Caco-2 (cell line): ENCODE measurements at regions not wholly inside any gene's neighbourhood (a gene's known extent, or its start where the extent isn't known, plus 50 kb on each side); places are given as distances from the start of the nearest gene placed in this dataset.

Experiments
- BruUV-seq: library from RNA; stranded (reverse); fragments of 400-500 nt; replicated peaks from 2 replicates; lab custom pipeline; 2021; lab: Mats Ljungman, UMichigan
- CTCF ChIA-PET: fragments of 300-600 bp; sonication (Branson Sonifier 250); formaldehyde crosslinking; loops from one replicate; lab custom pipeline; 2022; ENCODE audit warnings: antibody characterized with exemption; lab: Charles Lee
- POLR2A ChIA-PET: fragments of 300-600 bp; sonication (Branson Sonifier 250); formaldehyde crosslinking; loops from one replicate; lab custom pipeline; 2022; ENCODE audit warnings: antibody characterized with exemption; lab: Charles Lee
- DNase-seq, 2 experiments: peaks; one replicate each; pipeline versions ENCODE4 v3.0.0 to v3.0.0-alpha.2; 2020 to 2022
- H3K27me3 ChIP-seq: replicated peaks from 2 replicates; pipeline ENCODE4 v1.6.0; 2011; ENCODE audit warnings: low read length; ENCODE audit not compliant: control insufficient read depth, insufficient read depth
- H3K36me3 ChIP-seq: 2 replicates; pipeline ENCODE4 v1.5.1; 2011; ENCODE audit warnings: low read length; ENCODE audit not compliant: control insufficient read depth, insufficient read depth
- H3K4me1 ChIP-seq: fragments of 250-450 bp; sonication (Bioruptor Pico); 2 replicates; pipeline ENCODE4 v1.5.1; 2020; ENCODE audit warnings: mild to moderate bottlenecking
- H3K4me3 ChIP-seq: 2 replicates; pipeline ENCODE4 v1.5.1; 2011; ENCODE audit warnings: low read depth, mild to moderate bottlenecking, control low read depth, low read length
- H3K9me3 ChIP-seq: fragments of 250-450 bp; sonication (Bioruptor Pico); 2 replicates; pipeline ENCODE4 v1.5.1; 2020; ENCODE audit warnings: mild to moderate bottlenecking, moderate library complexity
- H3K27ac Mint-ChIP-seq: one replicate; pipeline ENCODE4 v1.8.0; 2022; ENCODE audit warnings: mixed read lengths; ENCODE audit not compliant: unreplicated experiment
- H3K27me3 Mint-ChIP-seq: one replicate; pipeline ENCODE4 v1.8.0; 2022; ENCODE audit warnings: mixed read lengths; ENCODE audit not compliant: insufficient read depth, unreplicated experiment
- H3K36me3 Mint-ChIP-seq: one replicate; pipeline ENCODE4 v1.8.0; 2022; ENCODE audit warnings: mild to moderate bottlenecking, mixed read lengths; ENCODE audit not compliant: insufficient read depth, unreplicated experiment
- H3K4me1 Mint-ChIP-seq: one replicate; pipeline ENCODE4 v1.8.0; 2022; ENCODE audit warnings: low read depth, mixed read lengths; ENCODE audit not compliant: unreplicated experiment
- H3K4me3 Mint-ChIP-seq: one replicate; pipeline ENCODE4 v1.8.0; 2022; ENCODE audit warnings: mild to moderate bottlenecking, moderate library complexity, mixed read lengths; ENCODE audit not compliant: unreplicated experiment
- H3K9me3 Mint-ChIP-seq: one replicate; pipeline ENCODE4 v1.8.0; 2022; ENCODE audit warnings: mixed read lengths; ENCODE audit not compliant: unreplicated experiment
- intact Hi-C: fragments of 100-400 bp; cut with micrococcal nuclease; formaldehyde crosslinking; loops from one replicate; pipeline ENCODE4 v1.10.0; 2022; ENCODE audit not compliant: unreplicated experiment
- TF ChIP-seq, protein P1 (sequence below), 2 experiments: fragments of 200-600 bp in 1 of 2; IDR thresholded peaks; 1 replicate in 1 of 2; 2 replicates in 1 of 2; pipeline versions ENCODE4 v1.5.1 to v1.8.0; 2011 to 2022; ENCODE audit warnings: antibody characterized with exemption in 1 of 2, control low read depth in 1 of 2, inconsistent platforms in 1 of 2, low read depth in 1 of 2, low read length in 1 of 2, mild to moderate bottlenecking in 1 of 2, moderate library complexity in 1 of 2; ENCODE audit not compliant: insufficient read depth in 1 of 2, severe bottlenecking in 1 of 2, unreplicated experiment in 1 of 2

DNA sequence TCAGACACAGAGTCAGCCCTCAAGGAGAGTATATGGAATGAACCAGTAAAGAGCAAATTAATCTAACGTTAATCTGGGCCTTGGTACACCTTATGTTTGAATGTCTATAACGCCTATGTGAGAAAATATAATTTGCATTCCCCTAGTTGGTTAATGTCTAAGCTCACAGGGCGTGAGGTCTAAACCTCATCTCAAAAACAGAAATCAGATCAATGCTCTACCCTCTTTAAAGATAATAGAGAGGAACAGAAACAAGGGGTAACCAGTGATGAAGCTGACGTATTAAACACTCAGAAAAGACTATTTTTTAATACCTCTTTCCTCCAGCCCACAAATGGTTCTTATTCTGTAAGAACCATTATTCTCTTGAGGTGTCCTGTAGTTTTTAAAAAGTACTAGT is 369.2 kb upstream of the NOCT start:
- Mint-ChIP-seq H3K36me3 (no peaks in the 10 kb centered on the region), H3K27me3 (no peaks in the 10 kb centered on the region), H3K27ac (no peak overlapping the region), H3K4me3 (no peak overlapping the region), H3K9me3 (peaks cover 10% of the 10 kb centered on the region), H3K4me1 (no peaks in the 10 kb centered on the region)
- no peaks in the 10 kb centered on the region for H3K27me3 ChIP-seq
- H3K4me3 ChIP-seq = no peak overlapping the region
- CTCF ChIA-PET = no interaction called here
- no peaks in the 10 kb centered on the region for H3K36me3 ChIP-seq
- POLR2A ChIA-PET = no interaction called here
- H3K9me3 ChIP-seq = no peaks in the 10 kb centered on the region
- BruUV-seq = no TSS peak
- intact Hi-C loops = no loop called here
- no peaks in the 10 kb centered on the region for H3K4me1 ChIP-seq
- TF ChIP-seq, protein P1, sequence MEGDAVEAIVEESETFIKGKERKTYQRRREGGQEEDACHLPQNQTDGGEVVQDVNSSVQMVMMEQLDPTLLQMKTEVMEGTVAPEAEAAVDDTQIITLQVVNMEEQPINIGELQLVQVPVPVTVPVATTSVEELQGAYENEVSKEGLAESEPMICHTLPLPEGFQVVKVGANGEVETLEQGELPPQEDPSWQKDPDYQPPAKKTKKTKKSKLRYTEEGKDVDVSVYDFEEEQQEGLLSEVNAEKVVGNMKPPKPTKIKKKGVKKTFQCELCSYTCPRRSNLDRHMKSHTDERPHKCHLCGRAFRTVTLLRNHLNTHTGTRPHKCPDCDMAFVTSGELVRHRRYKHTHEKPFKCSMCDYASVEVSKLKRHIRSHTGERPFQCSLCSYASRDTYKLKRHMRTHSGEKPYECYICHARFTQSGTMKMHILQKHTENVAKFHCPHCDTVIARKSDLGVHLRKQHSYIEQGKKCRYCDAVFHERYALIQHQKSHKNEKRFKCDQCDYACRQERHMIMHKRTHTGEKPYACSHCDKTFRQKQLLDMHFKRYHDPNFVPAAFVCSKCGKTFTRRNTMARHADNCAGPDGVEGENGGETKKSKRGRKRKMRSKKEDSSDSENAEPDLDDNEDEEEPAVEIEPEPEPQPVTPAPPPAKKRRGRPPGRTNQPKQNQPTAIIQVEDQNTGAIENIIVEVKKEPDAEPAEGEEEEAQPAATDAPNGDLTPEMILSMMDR (IDR thresholded peaks at IDR 0.05; ENCODE audit: insufficient read depth in 1 of 2, low read depth in 1 of 2, low read length in 1 of 2, severe bottlenecking in 1 of 2, unreplicated experiment in 1 of 2) = no peak
- no peak for DNase-seq

GRCh38 chr4:138645289-138645688 is 370.3 kb upstream of the NOCT start:
- no peaks in the 10 kb centered on the region for H3K9me3 ChIP-seq
- ChIA-PET POLR2A (no interaction called here), CTCF (no interaction called here)
- no peaks in the 10 kb centered on the region for H3K36me3 ChIP-seq
- Mint-ChIP-seq H3K27me3 (no peaks in the 10 kb centered on the region), H3K36me3 (no peaks in the 10 kb centered on the region), H3K4me1 (no peaks in the 10 kb centered on the region), H3K9me3 (peaks cover 18% of the 10 kb centered on the region), H3K27ac (no peak overlapping the region), H3K4me3 (no peak overlapping the region)
- no peak overlapping the region for H3K4me3 ChIP-seq
- H3K27me3 ChIP-seq = no peaks in the 10 kb centered on the region
- no peak for DNase-seq
- intact Hi-C loops = no loop called here
- no TSS peak for BruUV-seq
- H3K4me1 ChIP-seq = no peaks in the 10 kb centered on the region
- TF ChIP-seq, protein P1 (IDR thresholded peaks at IDR 0.05; ENCODE audit: insufficient read depth in 1 of 2, low read depth in 1 of 2, low read length in 1 of 2, severe bottlenecking in 1 of 2, unreplicated experiment in 1 of 2) = no peak

- BruUV-seq = no TSS peak
- Histone ChIP-seq H3K27me3 (no peaks in the 10 kb centered on the region), H3K4me1 (no peaks in the 10 kb centered on the region), H3K36me3 (no peaks in the 10 kb centered on the region), H3K9me3 (no peaks in the 10 kb centered on the region), H3K4me3 (no peak overlapping the region)
- no peaks in the 10 kb centered on the region for H3K36me3 Mint-ChIP-seq
- no peak overlapping the region for H3K27ac Mint-ChIP-seq
- no peak for DNase-seq
- TF ChIP-seq, protein P1 (IDR thresholded peaks at IDR 0.05; ENCODE audit: insufficient read depth in 1 of 2, low read depth in 1 of 2, low read length in 1 of 2, severe bottlenecking in 1 of 2, unreplicated experiment in 1 of 2) = no peak
- intact Hi-C loops = no loop called here
- peaks cover 18% of the 10 kb centered on the region for H3K9me3 Mint-ChIP-seq
- ChIA-PET POLR2A (no interaction called here), CTCF (no interaction called here)
- no peaks in the 10 kb centered on the region for H3K27me3 Mint-ChIP-seq
- H3K4me3 Mint-ChIP-seq = no peak overlapping the region
- H3K4me1 Mint-ChIP-seq = no peaks in the 10 kb centered on the region
Measured at GRCh38 chr4:138644322-138644721, 371.3 kb upstream of the NOCT start.
